ENCODE measurements at regions not wholly inside any gene's neighbourhood (a gene's known extent, or its start where the extent isn't known, plus 50 kb on each side); places are given as distances from the start of the nearest gene placed in this dataset.

GRCh38 chr12:130058926-130059472 lies 103.3 kb upstream of the FZD10 start:
- H3K27ac ChIP-seq = no peak overlapping the region
- no peak overlapping the region for H3K4me3 ChIP-seq
- no peak for TF ChIP-seq Cebpa-rat (IDR thresholded peaks at IDR 0.05)

GRCh38 chr12:130063866-130064265 lies 98.4 kb upstream of the FZD10 start:
- Histone ChIP-seq H3K4me1 (no peaks in the 10 kb centered on the region), H3K27ac (no peak overlapping the region), H3K4me2 (no peak overlapping the region), H3K4me3 (no peak overlapping the region), H4K20me1 (no peaks in the 10 kb centered on the region), H3K27me3 (no peaks in the 10 kb centered on the region), H3K36me3 (no peaks in the 10 kb centered on the region), H3K9me3 (replicated peaks in 1 of 11) (peaks cover 16 to 38% (median 30%) of the 10 kb centered on the region in 11 experiments), H3K9ac (no peak overlapping the region)
- TF ChIP-seq Cebpa-rat (IDR thresholded peaks at IDR 0.05) = no peak

More at GRCh38 chr12:130058926-130059472, 103.3 kb upstream of the FZD10 start:
- Histone ChIP-seq H4K20me1 (peaks cover 0 to 1% (median 0%) of the 10 kb centered on the region in 11 experiments; a peak in 1 of 22 replicates), H3K4me2 (no peak overlapping the region), H3K4me1 (no peaks in the 10 kb centered on the region), H3K9me3 (replicated peaks in 1 of 11) (peaks cover 16 to 38% (median 29%) of the 10 kb centered on the region in 11 experiments), H3K36me3 (no peaks in the 10 kb centered on the region), H3K9ac (no peak overlapping the region), H3K27me3 (no peaks in the 10 kb centered on the region)

GRCh38 chr12:130064999-130065398 lies 97.3 kb upstream of the FZD10 start:
- no peaks in the 10 kb centered on the region for H4K20me1 ChIP-seq
- H3K36me3 ChIP-seq = no peaks in the 10 kb centered on the region
- H3K27ac ChIP-seq = no peak overlapping the region
- no peaks in the 10 kb centered on the region for H3K27me3 ChIP-seq
- H3K4me1 ChIP-seq = peaks cover 0 to 7% (median 0%) of the 10 kb centered on the region in 10 experiments; a peak in 7 of 20 replicates
- H3K4me3 ChIP-seq = no peak overlapping the region
- no peak overlapping the region for H3K9ac ChIP-seq
- no peak overlapping the region for H3K4me2 ChIP-seq
- peaks cover 16 to 38% (median 31%) of the 10 kb centered on the region in 11 experiments for H3K9me3 ChIP-seq (replicated peaks in 1 of 11)
- no peak for TF ChIP-seq Cebpa-rat (IDR thresholded peaks at IDR 0.05)

- H3K4me2 ChIP-seq = no peak overlapping the region
- H3K9me3 ChIP-seq (replicated peaks in 1 of 11) = peaks cover 8 to 43% (median 28%) of the 10 kb centered on the region in 11 experiments; a peak in 21 of 22 replicates
- H3K27ac ChIP-seq = no peak overlapping the region
- no peak overlapping the region for H3K4me3 ChIP-seq
- H3K4me1 ChIP-seq = peaks cover 0 to 7% (median 0%) of the 10 kb centered on the region in 10 experiments; a peak in 7 of 20 replicates
- H3K9ac ChIP-seq = no peak overlapping the region
- no peak for TF ChIP-seq Cebpa-rat (IDR thresholded peaks at IDR 0.05)
- no peaks in the 10 kb centered on the region for H3K36me3 ChIP-seq
- no peaks in the 10 kb centered on the region for H4K20me1 ChIP-seq
- no peaks in the 10 kb centered on the region for H3K27me3 ChIP-seq
Observed at GRCh38 chr12:130066742-130067141, 95.5 kb upstream of the FZD10 start.

GRCh38 chr12:130068741-130069140 lies 93.5 kb upstream of the FZD10 start:
- H3K4me2 ChIP-seq = no peak overlapping the region
- peaks cover 0 to 27% (median 11%) of the 10 kb centered on the region in 11 experiments; a peak in 12 of 22 replicates for H3K9me3 ChIP-seq (replicated peaks in 1 of 11)
- no peak overlapping the region for H3K27ac ChIP-seq
- no peaks in the 10 kb centered on the region for H4K20me1 ChIP-seq
- no peak overlapping the region for H3K9ac ChIP-seq
- TF ChIP-seq Cebpa-rat (IDR thresholded peaks at IDR 0.05) = no peak
- no peaks in the 10 kb centered on the region for H3K27me3 ChIP-seq
- no peaks in the 10 kb centered on the region for H3K36me3 ChIP-seq
- H3K4me1 ChIP-seq = peaks cover 0 to 16% (median 0%) of the 10 kb centered on the region in 10 experiments; a peak in 8 of 20 replicates
- no peak overlapping the region for H3K4me3 ChIP-seq

- Histone ChIP-seq H3K4me3 (no peak overlapping the region), H3K9me3 (replicated peaks in 1 of 11) (peaks cover 0 to 25% (median 7%) of the 10 kb centered on the region in 11 experiments; a peak in 10 of 22 replicates), H3K4me2 (no peak overlapping the region), H3K27me3 (no peaks in the 10 kb centered on the region), H3K9ac (no peak overlapping the region), H3K4me1 (peaks cover 0 to 25% (median 10%) of the 10 kb centered on the region in 10 experiments; a peak in 14 of 20 replicates), H4K20me1 (no peaks in the 10 kb centered on the region), H3K27ac (no peak overlapping the region), H3K36me3 (no peaks in the 10 kb centered on the region)
- TF ChIP-seq Cebpa-rat (IDR thresholded peaks at IDR 0.05) = no peak
Observed at GRCh38 chr12:130070126-130070611, 92.1 kb upstream of the FZD10 start.

- peaks cover 23 to 56% (median 37%) of the 10 kb centered on the region in 11 experiments for H3K9me3 ChIP-seq (replicated peaks in 1 of 11)
- no peak overlapping the region for H3K4me3 ChIP-seq
- 0 out of 22 replicates have a peak overlapping the region, but pooled peaks of 1 of the 11 experiments have one; percentile 6 for H3K4me2 ChIP-seq
- no peaks in the 10 kb centered on the region for H3K36me3 ChIP-seq
- no peak for TF ChIP-seq Cebpa-rat (IDR thresholded peaks at IDR 0.05)
- H3K27ac ChIP-seq = no peak overlapping the region
- H4K20me1 ChIP-seq = no peaks in the 10 kb centered on the region
- H3K9ac ChIP-seq = no peak overlapping the region
- peaks cover 0 to 49% (median 29%) of the 10 kb centered on the region in 10 experiments; a peak in 14 of 20 replicates for H3K4me1 ChIP-seq
- H3K27me3 ChIP-seq = no peaks in the 10 kb centered on the region
Observed at GRCh38 chr12:130073721-130074120, 88.5 kb upstream of the FZD10 start.

GRCh38 chr12:130074661-130075406 lies 87.4 kb upstream of the FZD10 start:
- Histone ChIP-seq H3K27ac (peak overlapping the region in 3 of 11 experiments; percentile 32 to 64 (median 45); a peak in 3 of 22 replicates), H3K36me3 (no peaks in the 10 kb centered on the region), H3K9ac (no peak overlapping the region), H4K20me1 (no peaks in the 10 kb centered on the region), H3K4me1 (peaks cover 0 to 43% (median 29%) of the 10 kb centered on the region in 10 experiments; a peak in 14 of 20 replicates), H3K4me3 (no peak overlapping the region), H3K9me3 (replicated peaks in 1 of 11) (peaks cover 34 to 65% (median 48%) of the 10 kb centered on the region in 11 experiments), H3K4me2 (peak overlapping the region in 8 of 11 experiments; percentile 16 to 54 (median 29); a peak in 14 of 22 replicates), H3K27me3 (no peaks in the 10 kb centered on the region)
- no peak for TF ChIP-seq Cebpa-rat (IDR thresholded peaks at IDR 0.05)

- Histone ChIP-seq H3K27me3 (no peaks in the 10 kb centered on the region), H3K4me1 (peaks cover 0 to 43% (median 29%) of the 10 kb centered on the region in 10 experiments; a peak in 13 of 20 replicates), H3K4me2 (peak overlapping the region in 7 of 11 experiments; percentile 16 to 55 (median 45); a peak in 11 of 22 replicates), H3K27ac (peak overlapping the region in 4 of 11 experiments; percentile 45 to 66 (median 57); a peak in 7 of 22 replicates), H4K20me1 (no peaks in the 10 kb centered on the region), H3K9me3 (replicated peaks in 1 of 11) (peaks cover 42 to 65% (median 52%) of the 10 kb centered on the region in 11 experiments), H3K4me3 (no peak overlapping the region), H3K36me3 (no peaks in the 10 kb centered on the region), H3K9ac (no peak overlapping the region)
- TF ChIP-seq Cebpa-rat (IDR thresholded peaks at IDR 0.05) = no peak
Observed at GRCh38 chr12:130075497-130076076, 86.7 kb upstream of the FZD10 start.
